GM18505 (cell line): ENCODE measurements at regions not wholly inside any gene's neighbourhood (a gene's known extent, or its start where the extent isn't known, plus 50 kb on each side); places are given as distances from the start of the nearest gene placed in this dataset.
"Not testable (repeated sequence)": the region's sequence is repeated elsewhere in the genome, so short reads cannot be mapped to it uniquely, and the experiment has no call there.

Experiments used
- ATAC-seq: cut with Tn5 transposase; IDR thresholded peaks from one replicate; pipeline ENCODE4 v1.9.1; 2021; ENCODE audit not compliant: unreplicated experiment
- POLR2A ChIP-seq: IDR thresholded peaks from 4 replicates; pipeline ENCODE4 v1.6.1; 2011; ENCODE audit warnings: borderline replicate concordance; ENCODE audit not compliant: insufficient read depth, insufficient read length; ENCODE audit errors: extremely low read depth

- ATAC-seq = no peak
- TF ChIP-seq POLR2A = no peak
Measured at GRCh38 chr6:26184367-26184891, 97.2 kb downstream of the HFE start.

- TF ChIP-seq POLR2A = no peak
- no peak for ATAC-seq
Measured at GRCh38 chr6:26185004-26185403, 97.8 kb downstream of the HFE start.

- TF ChIP-seq POLR2A = no peak
- ATAC-seq = no peak
Measured at GRCh38 chr6:26185802-26186201, 98.6 kb downstream of the HFE start.

- no peak for TF ChIP-seq POLR2A
- no peak for ATAC-seq
Measured at GRCh38 chr6:26186652-26187051, 99.4 kb downstream of the HFE start.

GRCh38 chr6:26187292-26187691 lies 100.1 kb downstream of the HFE start:
- TF ChIP-seq POLR2A = no peak
- ATAC-seq = no peak

GRCh38 chr6:26187981-26188635 lies 100.9 kb downstream of the HFE start:
- TF ChIP-seq POLR2A = no peak
- ATAC-seq = peak; percentile 21

GRCh38 chr6:26191512-26191911 lies 104.3 kb downstream of the HFE start:
- ATAC-seq = not testable (repeated sequence)

- ATAC-seq = no peak
- no peak for TF ChIP-seq POLR2A
Measured at GRCh38 chr6:26193467-26194328, 106.5 kb downstream of the HFE start.

- ATAC-seq = no peak
- no peak for TF ChIP-seq POLR2A
Measured at GRCh38 chr6:26194329-26194701, 107.1 kb downstream of the HFE start.

- TF ChIP-seq POLR2A = no peak
- no peak for ATAC-seq
Measured at GRCh38 chr6:26194816-26195375, 107.7 kb downstream of the HFE start.

- peak; percentile 23 for ATAC-seq
- TF ChIP-seq POLR2A = no peak
Measured at GRCh38 chr6:26195376-26195923, 108.2 kb downstream of the HFE start.

- ATAC-seq = no peak
Measured at GRCh38 chr6:26195924-26196845, 109.0 kb downstream of the HFE start.

More at GRCh38 chr6:26195924-26196845, 109.0 kb downstream of the HFE start:
- no peak for TF ChIP-seq POLR2A
